HEK293 (cell line): ENCODE measurements at regions not wholly inside any gene's neighbourhood (a gene's known extent, or its start where the extent isn't known, plus 50 kb on each side); places are given as distances from the start of the nearest gene placed in this dataset.

Source experiments
- CTCF ChIA-PET: fragments of 350-600 bp; formaldehyde crosslinking; extraction: SDS; loops from one replicate; lab custom pipeline; 2021; ENCODE audit warnings: antibody characterized with exemption; lab: Yijun Ruan, JAX
- POLR2A ChIA-PET: fragments of 300-600 bp; formaldehyde crosslinking; extraction: SDS; loops from one replicate; lab custom pipeline; 2020; ENCODE audit warnings: antibody characterized with exemption, inconsistent platforms; lab: Yijun Ruan, JAX
- H3K27ac ChIP-seq: fragments of 200-500 bp; sonication (Bioruptor generic); 2 replicates; pipeline ENCODE4 v1.5.1; 2014; ENCODE audit warnings: low read depth, low read length, control low read depth, inconsistent platforms; ENCODE audit errors: extremely low read depth
- H3K36me3 ChIP-seq, 2 experiments: fragments of 200-500 bp in 1 of 2; sonication (Bioruptor generic) in 1 of 2; 1 replicate in 1 of 2; 2 replicates in 1 of 2; pipeline ENCODE4 v1.5.1; 2014 to 2017; ENCODE audit warnings: inconsistent platforms in 2 of 2, low read length in 2 of 2; ENCODE audit not compliant: control insufficient read depth in 2 of 2, insufficient read depth in 1 of 2
- H3K4me1 ChIP-seq: fragments of 200-500 bp; sonication (Bioruptor generic); 2 replicates; pipeline ENCODE4 v1.5.1; 2014; ENCODE audit warnings: mild to moderate bottlenecking, low read length, inconsistent platforms; ENCODE audit not compliant: control insufficient read depth, insufficient read depth
- H3K4me3 ChIP-seq: 2 replicates; pipeline ENCODE4 v1.5.1; 2011; ENCODE audit warnings: low read depth, mild to moderate bottlenecking, control low read depth, low read length, moderate library complexity
- H3K9me3 ChIP-seq: fragments of 200-500 bp; sonication (Bioruptor generic); 2 replicates; pipeline ENCODE4 v1.5.1; 2014; ENCODE audit warnings: low read depth, low read length, inconsistent platforms; ENCODE audit not compliant: control insufficient read depth, insufficient read depth
- ATF2 ChIP-seq: fragments of 450-650 bp; formaldehyde crosslinking; IDR thresholded peaks from 2 replicates; pipeline ENCODE4 v1.5.1; 2016; ENCODE audit warnings: missing biosample characterization, missing genetic modification characterization, low read depth
- BCL11A ChIP-seq: fragments of 450-650 bp; formaldehyde crosslinking; IDR thresholded peaks from 2 replicates; pipeline ENCODE4 v1.5.1; 2016; ENCODE audit warnings: low read depth, missing biosample characterization, missing genetic modification characterization
- BCL11B ChIP-seq: fragments of 450-650 bp; formaldehyde crosslinking; IDR thresholded peaks from 2 replicates; pipeline ENCODE4 v1.5.1; 2016; ENCODE audit warnings: low read depth, missing biosample characterization, missing genetic modification characterization
- EGR2 ChIP-seq: fragments of 450-650 bp; formaldehyde crosslinking; IDR thresholded peaks from 2 replicates; pipeline ENCODE4 v1.5.1; 2016; ENCODE audit warnings: low read depth, missing biosample characterization, missing genetic modification characterization
- FEZF1 ChIP-seq: fragments of 450-650 bp; formaldehyde crosslinking; IDR thresholded peaks from 2 replicates; pipeline ENCODE4 v1.5.1; 2016; ENCODE audit warnings: missing biosample characterization, missing genetic modification characterization
- GLIS1 ChIP-seq: fragments of 450-650 bp; formaldehyde crosslinking; IDR thresholded peaks from 2 replicates; pipeline ENCODE4 v1.5.1; 2016; ENCODE audit warnings: missing biosample characterization, missing genetic modification characterization
- HOXC10 ChIP-seq: sonication (generic); formaldehyde crosslinking; IDR thresholded peaks from 2 replicates; pipeline ENCODE4 v1.8.1; 2023; ENCODE audit warnings: mild to moderate bottlenecking, missing genetic modification reagents
- OSR2 ChIP-seq: fragments of 450-650 bp; formaldehyde crosslinking; IDR thresholded peaks from 2 replicates; pipeline ENCODE4 v1.5.1; 2016; ENCODE audit warnings: missing biosample characterization, missing genetic modification characterization
- PRDM4 ChIP-seq: fragments of 450-650 bp; formaldehyde crosslinking; IDR thresholded peaks from 2 replicates; pipeline ENCODE4 v1.5.1; 2017; ENCODE audit warnings: missing biosample characterization, missing genetic modification characterization
- REST ChIP-seq: fragments of 450-650 bp; formaldehyde crosslinking; IDR thresholded peaks from 2 replicates; pipeline ENCODE4 v1.5.1; 2016; ENCODE audit warnings: missing biosample characterization, missing genetic modification characterization
- SCRT1 ChIP-seq: fragments of 450-650 bp; formaldehyde crosslinking; IDR thresholded peaks from 2 replicates; pipeline ENCODE4 v1.5.1; 2016; ENCODE audit warnings: missing biosample characterization, missing genetic modification characterization, borderline replicate concordance
- ZBTB17 ChIP-seq: fragments of 450-650 bp; formaldehyde crosslinking; IDR thresholded peaks from 2 replicates; pipeline ENCODE4 v1.5.1; 2016; ENCODE audit warnings: missing biosample characterization, missing genetic modification characterization
- ZBTB8A ChIP-seq: fragments of 450-650 bp; formaldehyde crosslinking; IDR thresholded peaks from 2 replicates; pipeline ENCODE4 v1.5.1; 2016; ENCODE audit warnings: missing biosample characterization, missing genetic modification characterization
- ZFHX2 ChIP-seq: fragments of 450-650 bp; formaldehyde crosslinking; conservative IDR thresholded peaks from 2 replicates; pipeline ENCODE4 v1.5.1; 2016; ENCODE audit warnings: missing biosample characterization, missing genetic modification characterization
- ZFP69B ChIP-seq: fragments of 450-650 bp; formaldehyde crosslinking; IDR thresholded peaks from 2 replicates; pipeline ENCODE4 v1.5.1; 2016; ENCODE audit warnings: missing biosample characterization, missing genetic modification characterization
- ZIC2 ChIP-seq: fragments of 450-650 bp; formaldehyde crosslinking; IDR thresholded peaks from 2 replicates; pipeline ENCODE4 v1.5.1; 2016; ENCODE audit warnings: missing biosample characterization, missing genetic modification characterization
- ZNF184 ChIP-seq: fragments of 450-650 bp; IDR thresholded peaks from 2 replicates; pipeline ENCODE4 v1.5.1; 2018; ENCODE audit warnings: missing biosample characterization, mild to moderate bottlenecking, missing genetic modification characterization
- ZNF202 ChIP-seq: fragments of 450-650 bp; formaldehyde crosslinking; IDR thresholded peaks from 2 replicates; pipeline ENCODE4 v1.5.1; 2016; ENCODE audit warnings: missing biosample characterization, missing genetic modification characterization, borderline replicate concordance
- ZNF302 ChIP-seq: fragments of 450-650 bp; formaldehyde crosslinking; IDR thresholded peaks from 2 replicates; pipeline ENCODE4 v1.5.1; 2016; ENCODE audit warnings: missing biosample characterization, missing genetic modification characterization, low read depth
- ZNF324 ChIP-seq: fragments of 450-650 bp; formaldehyde crosslinking; IDR thresholded peaks from 2 replicates; pipeline ENCODE4 v1.5.1; 2016; ENCODE audit warnings: missing biosample characterization, missing genetic modification characterization
- ZNF510 ChIP-seq: fragments of 450-650 bp; formaldehyde crosslinking; IDR thresholded peaks from 2 replicates; pipeline ENCODE4 v1.5.1; 2018; ENCODE audit warnings: mild to moderate bottlenecking, missing genetic modification characterization, missing biosample characterization; ENCODE audit not compliant: insufficient replicate concordance
- ZNF549 ChIP-seq: fragments of 450-650 bp; IDR thresholded peaks from 2 replicates; pipeline ENCODE4 v1.5.1; 2018; ENCODE audit warnings: missing biosample characterization, missing genetic modification characterization, mild to moderate bottlenecking, inconsistent platforms, moderate library complexity
- ZNF629 ChIP-seq: fragments of 450-650 bp; formaldehyde crosslinking; IDR thresholded peaks from 2 replicates; pipeline ENCODE4 v1.5.1; 2017; ENCODE audit warnings: missing biosample characterization, missing genetic modification characterization
- ZNF747 ChIP-seq: fragments of 450-650 bp; formaldehyde crosslinking; IDR thresholded peaks from 2 replicates; pipeline ENCODE4 v1.5.1; 2016; ENCODE audit warnings: missing biosample characterization, missing genetic modification characterization
- ZNF792 ChIP-seq: fragments of 450-650 bp; formaldehyde crosslinking; IDR thresholded peaks from 2 replicates; pipeline ENCODE4 v1.5.1; 2016; ENCODE audit warnings: missing biosample characterization, missing genetic modification characterization
- ZSCAN5A ChIP-seq: fragments of 450-650 bp; formaldehyde crosslinking; IDR thresholded peaks from 2 replicates; pipeline ENCODE4 v1.5.1; 2016; ENCODE audit warnings: missing biosample characterization, missing genetic modification characterization

GRCh38 chr1:30060738-30061137 is 662.6 kb downstream of the MATN1 start:
- ChIA-PET CTCF (interaction anchor here (0.7 kb wide), 1 partner anchor 79 kb away, joined by 3 read pairs; no protein-coding TSS in a partner anchor), POLR2A (interaction anchor here (1.7 kb wide), 1 partner anchor 10 kb away, joined by 3 read pairs; no protein-coding TSS in a partner anchor)
- TF ChIP-seq REST (tag by site-specific recombination): no peak
- TF ChIP-seq ZNF302 (tag by site-specific recombination): no peak
- TF ChIP-seq GLIS1 (tag by site-specific recombination): no peak
- TF ChIP-seq ZFHX2 (tag by site-specific recombination): peak; percentile 57; the same call in 1 of the 2 replicates
- TF ChIP-seq ZNF202 (tag by site-specific recombination): no peak
- TF ChIP-seq BCL11A: no peak
- TF ChIP-seq ZNF549 (tag by site-specific recombination): no peak
- no peak for TF ChIP-seq ZNF510 (tag by site-specific recombination)
- TF ChIP-seq SCRT1 (tag by site-specific recombination): no peak
- TF ChIP-seq BCL11B (tag by site-specific recombination): no peak
- 0 out of 2 replicates have a peak, but pooled peaks have one; percentile 32 for TF ChIP-seq EGR2
- TF ChIP-seq PRDM4 (tag by site-specific recombination): no peak
- TF ChIP-seq ZSCAN5A (tag by site-specific recombination): no peak
- no peak for TF ChIP-seq HOXC10 (CRISPR knock-in tag)
- TF ChIP-seq ZBTB8A (tag by site-specific recombination): no peak
- Histone ChIP-seq H3K4me3 (no peak overlapping the region), H3K9me3 (no peaks in the 10 kb centered on the region), H3K36me3 (no peaks in the 10 kb centered on the region), H3K4me1 (no peaks in the 10 kb centered on the region), H3K27ac (no peak overlapping the region)

- Histone ChIP-seq H3K36me3 (no peaks in the 10 kb centered on the region), H3K9me3 (no peaks in the 10 kb centered on the region), H3K4me1 (no peaks in the 10 kb centered on the region), H3K4me3 (no peak overlapping the region), H3K27ac (no peak overlapping the region)
- CTCF ChIA-PET: interaction anchor here (0.6 to 1.4 kb wide), 3 partner anchors 13 to 266 kb away, joined by 3 to 4 read pairs (median 3); no protein-coding TSS in a partner anchor
- POLR2A ChIA-PET: interaction anchor here (0.7 to 0.9 kb wide), 2 partner anchors 25 to 383 kb away, joined by 3 read pairs; no protein-coding TSS in a partner anchor
- peak; percentile 51; the same call in 1 of the 2 replicates for TF ChIP-seq ZFP69B (tag by site-specific recombination)
- 0 out of 2 replicates have a peak, but pooled peaks have one; percentile 82 for TF ChIP-seq ZNF184 (tag by site-specific recombination)
- peak; percentile 85 for TF ChIP-seq ZNF629
- TF ChIP-seq ZNF747 (tag by site-specific recombination): no peak
- TF ChIP-seq ZSCAN5A (tag by site-specific recombination): no peak
- TF ChIP-seq ZNF324 (tag by site-specific recombination): peak; percentile 34; the same call in 1 of the 2 replicates
- TF ChIP-seq ATF2: peak; percentile 62
- no peak for TF ChIP-seq FEZF1 (tag by site-specific recombination)
- TF ChIP-seq OSR2 (tag by site-specific recombination): 0 out of 2 replicates have a peak, but pooled peaks have one; percentile 29
- TF ChIP-seq ZIC2 (tag by site-specific recombination): peak; percentile 38; the same call in 1 of the 2 replicates
- TF ChIP-seq ZNF792 (tag by site-specific recombination): no peak
- 0 out of 2 replicates have a peak, but pooled peaks have one; percentile 24 for TF ChIP-seq ZBTB17 (tag by site-specific recombination)
Observed at GRCh38 chr1:30058970-30059369, 664.4 kb downstream of the MATN1 start.
